Neural cell (in vitro differentiated cells): ENCODE measurements at regions not wholly inside any gene's neighbourhood (a gene's known extent, or its start where the extent isn't known, plus 50 kb on each side); places are given as distances from the start of the nearest gene placed in this dataset.
A peak's percentile ranks its signal among the peaks of the same experiment; 100 is the strongest.

ENCODE experiments used
- H2AFZ ChIP-seq: fragments of 200-600, 300-800 bp; sonication (generic), shearing (Covaris generic); 2 replicates; pipeline ENCODE4 v1.6.0; 2014; ENCODE audit warnings: low read depth, mild to moderate bottlenecking, antibody characterized with exemption, low read length, moderate library complexity
- H3F3A ChIP-seq: fragments of 200-600 bp; shearing (Covaris generic); 2 replicates; pipeline ENCODE4 v1.6.1; 2016; ENCODE audit warnings: mild to moderate bottlenecking, moderate library complexity, mixed read lengths, antibody characterized with exemption, low read length; ENCODE audit not compliant: insufficient read depth, poor library complexity, severe bottlenecking
- H3K27ac ChIP-seq: fragments of 200-600, 300-800 bp; sonication (generic), shearing (Covaris generic); 2 replicates; pipeline ENCODE4 v1.5.1; 2014; ENCODE audit warnings: mild to moderate bottlenecking, low read length, moderate library complexity
- H3K27me3 ChIP-seq: fragments of 300-800, 200-600 bp; sonication (generic), shearing (Covaris generic); 2 replicates; pipeline ENCODE4 v1.6.0; 2014; ENCODE audit warnings: mild to moderate bottlenecking, low read depth, low read length, moderate library complexity; ENCODE audit not compliant: insufficient read depth
- H3K36me3 ChIP-seq: fragments of 300-800, 200-600 bp; sonication (generic), shearing (Covaris generic); 2 replicates; pipeline ENCODE4 v1.5.1; 2014; ENCODE audit warnings: mild to moderate bottlenecking, antibody characterized with exemption, low read length, moderate library complexity; ENCODE audit not compliant: insufficient read depth
- H3K4me2 ChIP-seq: fragments of 300-800, 200-600 bp; sonication (generic), shearing (Covaris generic); 2 replicates; pipeline ENCODE4 v1.6.0; 2014; ENCODE audit warnings: mild to moderate bottlenecking, low read length
- H3K4me3 ChIP-seq: fragments of 300-800, 200-600 bp; sonication (generic), shearing (Covaris generic); 2 replicates; pipeline ENCODE4 v1.5.1; 2014; ENCODE audit warnings: mild to moderate bottlenecking, low read length, moderate library complexity
- H3K79me2 ChIP-seq: fragments of 200-600 bp; shearing (Covaris generic); replicated peaks from 2 replicates; pipeline ENCODE4 v1.6.0; 2014; ENCODE audit warnings: mild to moderate bottlenecking, low read length, moderate library complexity; ENCODE audit not compliant: insufficient read depth
- H3K9ac ChIP-seq: fragments of 300-800, 200-600 bp; sonication (generic), shearing (Covaris generic); 2 replicates; pipeline ENCODE4 v1.6.1; 2016; ENCODE audit warnings: mild to moderate bottlenecking, low read length, mixed read lengths
- H3K9me2 ChIP-seq: fragments of 200-600 bp; shearing (Covaris generic); 2 replicates; pipeline ENCODE4 v1.6.1; 2016; ENCODE audit warnings: mild to moderate bottlenecking, low read length, mixed read lengths; ENCODE audit not compliant: insufficient read depth
- H3K9me3 ChIP-seq: fragments of 200-600, 300-800 bp; sonication (generic), shearing (Covaris generic); 2 replicates; pipeline ENCODE4 v1.6.1; 2016; ENCODE audit warnings: mild to moderate bottlenecking, mixed run types, low read length, moderate library complexity, mixed read lengths
- H4K20me1 ChIP-seq: fragments of 200-600 bp; shearing (Covaris generic); 2 replicates; pipeline ENCODE4 v1.6.1; 2016; ENCODE audit warnings: mild to moderate bottlenecking, mixed run types; ENCODE audit not compliant: insufficient read depth
- CTCF ChIP-seq: fragments of 450-650 bp; IDR thresholded peaks from 2 replicates; pipeline ENCODE4 v1.5.1; 2014; ENCODE audit warnings: antibody characterized with exemption, mild to moderate bottlenecking, moderate library complexity; ENCODE audit not compliant: poor library complexity, severe bottlenecking
- EP300 ChIP-seq: fragments of 450-650 bp; conservative IDR thresholded peaks from 2 replicates; pipeline ENCODE4 v1.6.1; 2014; ENCODE audit warnings: antibody characterized with exemption, mild to moderate bottlenecking, moderate library complexity; ENCODE audit not compliant: poor library complexity, severe bottlenecking
- EZH2 ChIP-seq: fragments of 200-600, 300-800 bp; shearing (Covaris generic), sonication (generic); IDR thresholded peaks from 2 replicates; pipeline ENCODE4 v1.6.1; 2014; ENCODE audit warnings: antibody characterized with exemption, low read length, borderline replicate concordance, mild to moderate bottlenecking; ENCODE audit not compliant: insufficient read depth, poor library complexity, severe bottlenecking
- MXI1 ChIP-seq: fragments of 450-650 bp; conservative IDR thresholded peaks from 2 replicates; pipeline ENCODE4 v1.6.1; 2014; ENCODE audit warnings: antibody characterized with exemption, mild to moderate bottlenecking; ENCODE audit not compliant: poor library complexity, severe bottlenecking
- POLR2AphosphoS5 ChIP-seq: IDR thresholded peaks from 2 replicates; pipeline ENCODE4 v1.6.1; 2012
- RAD21 ChIP-seq: fragments of 450-650 bp; conservative IDR thresholded peaks from 2 replicates; pipeline ENCODE4 v1.6.1; 2014; ENCODE audit warnings: antibody characterized with exemption, mild to moderate bottlenecking, moderate library complexity
- REST ChIP-seq: IDR thresholded peaks from 2 replicates; pipeline ENCODE4 v1.6.1; 2012; ENCODE audit warnings: borderline replicate concordance
- SMC3 ChIP-seq: fragments of 450-650 bp; conservative IDR thresholded peaks from 2 replicates; pipeline ENCODE4 v1.6.1; 2014; ENCODE audit warnings: antibody characterized with exemption, mild to moderate bottlenecking, moderate library complexity; ENCODE audit not compliant: poor library complexity
- TAF1 ChIP-seq: IDR thresholded peaks from 2 replicates; pipeline ENCODE4 v1.6.1; 2012; ENCODE audit warnings: low read depth

- H3K4me2 ChIP-seq: no peak overlapping the region
- no peaks in the 10 kb centered on the region for H3K79me2 ChIP-seq
- no peak overlapping the region for H3K9ac ChIP-seq
- H4K20me1 ChIP-seq: no peaks in the 10 kb centered on the region
- no peak overlapping the region for H3K27ac ChIP-seq
- TF ChIP-seq EP300 (no peak), REST (no peak), TAF1 (no peak), SMC3 (no peak), MXI1 (no peak), RAD21 (no peak), CTCF (no peak), POLR2AphosphoS5 (no peak), EZH2 (no peak)
- no peak overlapping the region for H3K4me3 ChIP-seq
- no peaks in the 10 kb centered on the region for H3F3A ChIP-seq
- H3K9me2 ChIP-seq: no peaks in the 10 kb centered on the region
- H2AFZ ChIP-seq: no peak overlapping the region
- no peaks in the 10 kb centered on the region for H3K27me3 ChIP-seq
- no peaks in the 10 kb centered on the region for H3K9me3 ChIP-seq
- H3K36me3 ChIP-seq: no peaks in the 10 kb centered on the region
These were observed 522.2 kb upstream of the SUCLG2 start for GRCh38 chr3:68176600-68176999.

- Histone ChIP-seq H3F3A (no peaks in the 10 kb centered on the region), H3K27me3 (no peaks in the 10 kb centered on the region), H3K27ac (no peak overlapping the region), H3K36me3 (no peaks in the 10 kb centered on the region), H3K9me2 (no peaks in the 10 kb centered on the region), H3K4me3 (no peak overlapping the region), H4K20me1 (no peaks in the 10 kb centered on the region), H3K9me3 (no peaks in the 10 kb centered on the region), H3K79me2 (no peaks in the 10 kb centered on the region), H3K9ac (no peak overlapping the region), H2AFZ (no peak overlapping the region), H3K4me2 (no peak overlapping the region)
- TF ChIP-seq CTCF: no peak
- peak; percentile 99 for TF ChIP-seq EP300
- TF ChIP-seq TAF1: no peak
- no peak for TF ChIP-seq EZH2
- peak; percentile 91 for TF ChIP-seq POLR2AphosphoS5
- no peak for TF ChIP-seq SMC3
- TF ChIP-seq MXI1: no peak
- TF ChIP-seq REST: no peak
- no peak for TF ChIP-seq RAD21
These were observed 518.7 kb upstream of the SUCLG2 start for GRCh38 chr3:68173012-68173634.
